HG03460 (cell line): ENCODE measurements at regions not wholly inside any gene's neighbourhood (a gene's known extent, or its start where the extent isn't known, plus 50 kb on each side); places are given as distances from the start of the nearest gene placed in this dataset.

Source experiments
- ATAC-seq: cut with Tn5 transposase; IDR thresholded peaks from one replicate; pipeline ENCODE4 v1.9.1; 2021; ENCODE audit not compliant: unreplicated experiment

GRCh38 chr10:105925045-105925785, 1239.3 kb downstream of the SORCS1 start:
- ATAC-seq: no peak

DNA sequence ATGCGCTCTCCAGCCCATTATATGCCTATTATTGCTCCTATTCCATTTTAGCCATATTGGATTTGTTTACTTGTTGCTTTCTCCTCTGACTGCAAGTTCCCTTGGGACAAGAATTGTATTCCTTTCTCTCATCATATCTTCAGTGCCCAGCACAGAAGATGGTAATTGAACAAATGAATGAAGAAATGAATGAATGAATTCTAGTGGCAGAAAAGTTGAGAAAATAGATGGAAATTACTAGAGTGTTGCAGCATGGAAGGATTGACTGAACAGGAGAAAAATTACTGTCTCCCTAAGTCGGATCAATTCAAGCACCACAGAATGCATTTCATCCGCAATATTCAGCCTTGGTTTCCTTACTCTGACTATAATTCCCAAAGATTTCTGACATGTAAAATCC, 1243.2 kb downstream of the SORCS1 start:
- no peak for ATAC-seq

- no peak for ATAC-seq
These were observed 1250.1 kb downstream of the SORCS1 start for GRCh38 chr10:105914432-105914831.

GRCh38 chr10:105908701-105909100, 1255.8 kb downstream of the SORCS1 start:
- no peak for ATAC-seq

DNA sequence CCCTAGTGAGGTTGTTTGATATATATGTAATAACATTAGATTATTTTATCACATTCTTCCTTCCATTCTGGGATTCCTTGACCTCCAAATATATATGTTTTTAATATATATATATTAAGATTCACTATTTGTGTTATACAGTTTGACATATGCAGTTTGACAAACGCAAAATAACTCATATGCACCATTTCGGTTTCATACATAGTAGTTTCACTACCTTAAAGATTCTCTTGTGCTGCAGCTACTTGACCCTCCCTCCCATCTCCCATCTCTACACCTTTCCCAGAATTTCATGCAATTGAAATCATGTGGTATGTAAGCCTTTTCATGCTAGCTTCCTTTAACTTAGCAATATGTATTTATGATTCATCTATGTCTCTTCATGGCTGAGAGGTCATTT, 1244.4 kb downstream of the SORCS3 start:
- no peak for ATAC-seq

DNA sequence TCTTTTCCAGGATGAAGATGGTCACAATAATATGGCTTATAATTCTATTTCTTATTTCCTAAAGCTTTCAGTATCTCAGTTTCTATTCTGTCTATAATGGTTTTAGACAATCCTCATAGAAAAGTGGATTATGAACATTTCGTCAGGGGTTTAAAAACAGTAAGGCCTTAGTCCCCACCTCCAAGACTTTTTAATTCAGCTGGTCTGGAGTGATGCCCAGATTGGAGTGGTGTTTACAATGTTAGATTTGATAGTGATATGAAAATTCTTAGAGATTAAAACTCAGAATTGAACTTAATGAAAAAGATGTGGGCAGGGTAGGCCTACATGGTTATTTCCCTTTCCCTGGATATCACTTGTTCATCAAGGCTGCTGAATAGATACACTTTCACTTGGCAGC, 1238.3 kb downstream of the SORCS3 start:
- ATAC-seq: no peak

- ATAC-seq: no peak
These were observed 1234.0 kb downstream of the SORCS3 start for GRCh38 chr10:105875050-105875449.

- no peak for ATAC-seq
These were observed 1231.6 kb downstream of the SORCS3 start for GRCh38 chr10:105872665-105873064.

DNA sequence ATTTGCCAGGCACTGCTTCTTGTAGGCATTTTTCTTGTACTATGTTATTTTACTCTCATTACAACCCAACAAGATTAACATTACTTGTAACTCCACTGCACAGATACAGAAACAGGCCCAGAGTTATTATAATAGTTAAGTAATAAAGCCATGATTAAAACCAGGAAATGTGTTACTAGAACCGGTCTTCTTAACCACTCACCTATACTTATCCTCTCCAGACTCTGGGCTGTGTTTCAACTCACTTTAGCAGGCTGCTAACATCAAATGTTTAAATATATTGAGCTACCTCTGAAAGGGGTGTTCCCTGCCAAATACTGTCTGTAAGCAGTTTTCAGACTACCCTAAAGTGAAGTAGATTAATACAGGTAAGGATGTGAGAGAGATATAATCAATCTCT, 1227.8 kb downstream of the SORCS3 start:
- no peak for ATAC-seq

- ATAC-seq: no peak
These were observed 1223.8 kb downstream of the SORCS3 start for GRCh38 chr10:105864854-105865253.

DNA sequence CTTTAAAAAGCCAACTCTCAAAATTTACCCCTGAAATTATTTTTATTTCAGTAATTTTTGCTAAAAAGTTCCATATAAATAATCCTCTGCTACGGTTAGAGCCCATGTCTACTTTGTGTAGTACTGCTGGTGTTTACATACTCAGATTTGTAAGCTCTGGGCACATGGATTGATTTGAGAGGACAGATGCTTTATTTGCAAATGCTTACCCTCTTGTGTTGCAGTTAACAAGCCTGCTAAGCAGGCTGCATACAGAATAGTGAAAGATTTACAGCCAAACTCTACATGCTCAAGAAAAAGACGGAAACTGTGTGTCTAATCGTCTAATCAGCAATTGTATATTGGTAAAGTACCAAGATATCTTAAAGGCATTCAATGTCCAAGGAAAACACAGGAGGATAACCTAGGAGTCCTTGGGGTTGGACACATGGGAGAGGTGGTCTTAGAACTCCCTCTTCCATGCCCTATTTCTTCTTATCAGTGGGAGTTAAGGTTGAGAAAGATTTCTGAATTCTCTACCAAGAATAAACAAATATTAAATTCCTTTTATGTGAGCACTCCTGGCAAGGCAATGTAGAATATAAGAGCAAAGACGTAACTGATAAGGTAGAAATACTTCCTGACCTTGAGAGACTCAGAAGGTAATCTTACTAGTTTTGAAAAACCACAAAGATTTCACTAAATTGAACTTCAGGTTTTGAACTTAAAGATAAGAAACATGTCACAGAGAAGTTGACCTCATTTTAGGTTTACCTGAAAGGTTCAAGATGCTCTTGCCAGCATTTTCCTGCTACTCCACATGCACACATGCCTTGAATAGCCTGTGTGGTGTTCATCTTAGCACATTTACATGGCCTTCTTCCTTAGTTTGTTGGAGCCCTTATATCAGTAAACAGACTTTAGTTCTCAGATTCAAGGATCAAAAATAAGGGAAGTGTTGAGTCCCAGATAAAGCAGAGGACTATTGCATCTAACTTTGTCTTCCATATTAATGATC, 1216.5 kb downstream of the SORCS3 start:
- no peak for ATAC-seq

DNA sequence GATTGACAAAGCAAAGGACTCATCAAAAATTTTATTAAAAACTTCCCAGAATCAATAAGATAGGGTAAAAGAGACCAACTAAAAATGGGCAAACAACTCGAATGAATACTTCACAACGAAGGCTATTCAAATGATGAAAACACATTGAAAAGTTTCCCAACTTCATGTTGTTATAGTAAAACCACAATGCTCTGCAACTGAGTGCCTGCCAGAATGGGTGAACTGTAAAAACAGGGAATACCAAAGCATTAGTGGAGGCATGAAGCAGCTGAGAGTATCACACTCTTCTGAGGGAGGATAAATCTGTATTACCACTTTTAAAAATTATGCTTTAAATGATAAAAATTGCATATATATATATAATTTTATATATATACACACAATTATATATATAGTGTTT, 1214.7 kb downstream of the SORCS3 start:
- no peak for ATAC-seq

DNA sequence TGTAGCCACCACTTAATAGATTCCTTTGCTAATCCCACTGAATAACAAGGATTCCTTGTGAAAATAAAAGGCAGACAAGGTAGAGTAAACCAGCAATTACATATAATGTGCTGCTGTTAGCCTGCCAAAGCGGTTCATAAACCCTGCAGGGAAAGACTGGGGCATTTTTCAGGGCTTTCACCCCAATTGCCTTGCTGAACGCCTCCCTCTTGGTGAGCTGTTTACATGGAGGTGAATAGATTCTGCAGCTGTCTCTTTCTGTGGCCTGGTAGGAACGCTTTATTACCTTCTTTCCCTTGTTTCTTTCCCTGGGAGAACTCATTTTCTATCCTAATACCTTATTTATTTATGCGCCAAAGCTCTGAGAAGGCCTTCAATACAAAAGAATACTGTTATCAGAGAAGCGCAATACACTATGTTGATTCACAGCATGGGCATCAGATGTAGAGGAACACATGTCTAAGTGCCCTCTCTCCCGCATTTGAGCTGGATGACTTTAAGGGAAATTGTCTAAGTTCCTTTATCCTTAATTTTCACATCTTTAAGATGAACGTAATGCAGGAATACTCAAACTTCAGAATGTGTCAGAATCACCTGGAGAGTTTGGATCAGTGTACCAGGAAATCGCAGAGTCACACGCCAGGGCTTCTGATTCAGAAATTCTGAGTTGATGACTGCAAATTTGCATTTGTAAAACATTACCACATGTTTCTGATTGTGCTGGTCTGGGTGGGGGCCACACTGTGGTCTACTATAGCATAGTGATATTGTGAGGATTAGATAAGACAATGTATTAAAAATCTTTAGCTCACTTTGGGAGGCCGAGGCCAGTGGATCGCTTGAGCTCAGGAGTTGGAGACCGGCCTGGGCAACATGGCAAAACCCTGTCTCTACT, 1203.8 kb downstream of the SORCS3 start:
- no peak for ATAC-seq

DNA sequence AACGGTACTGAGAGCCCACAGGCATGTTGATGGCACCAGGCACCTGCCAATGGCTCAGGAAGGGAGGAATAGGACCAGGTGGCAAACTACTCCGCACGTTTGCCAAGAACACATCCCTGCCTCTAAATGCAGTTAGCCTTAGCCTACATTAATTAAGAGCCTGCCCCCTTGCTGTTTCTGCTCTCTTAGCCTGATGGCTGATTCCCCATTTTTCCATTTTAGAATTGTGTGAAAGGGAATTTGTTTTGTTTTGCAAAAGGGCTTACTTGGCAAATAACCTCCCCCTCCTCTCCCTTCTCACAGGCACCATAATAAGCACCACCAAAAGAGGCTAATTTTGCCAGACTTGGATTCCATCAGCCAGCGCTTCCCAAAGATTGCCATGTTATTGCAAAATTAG, 1203.2 kb downstream of the SORCS3 start:
- no peak for ATAC-seq

DNA sequence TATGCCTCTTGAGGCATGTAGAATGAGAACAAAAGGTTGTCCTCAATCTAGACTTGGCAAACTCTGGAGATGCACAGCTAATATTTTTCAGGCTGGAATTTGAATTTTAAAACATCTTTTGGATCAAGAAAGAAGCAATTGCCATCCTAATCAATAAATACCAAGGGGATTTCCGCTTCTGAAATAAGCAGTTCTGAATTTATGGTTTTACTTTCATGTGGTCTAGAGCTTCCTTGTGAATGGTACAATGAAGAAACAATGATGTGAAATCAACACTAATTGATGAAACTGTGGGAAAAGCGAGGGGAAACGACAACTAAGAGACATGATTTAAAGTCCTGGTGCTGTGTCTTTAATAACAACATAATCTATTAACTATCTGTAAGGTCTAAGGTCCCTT, 1202.7 kb downstream of the SORCS3 start:
- ATAC-seq: no peak

DNA sequence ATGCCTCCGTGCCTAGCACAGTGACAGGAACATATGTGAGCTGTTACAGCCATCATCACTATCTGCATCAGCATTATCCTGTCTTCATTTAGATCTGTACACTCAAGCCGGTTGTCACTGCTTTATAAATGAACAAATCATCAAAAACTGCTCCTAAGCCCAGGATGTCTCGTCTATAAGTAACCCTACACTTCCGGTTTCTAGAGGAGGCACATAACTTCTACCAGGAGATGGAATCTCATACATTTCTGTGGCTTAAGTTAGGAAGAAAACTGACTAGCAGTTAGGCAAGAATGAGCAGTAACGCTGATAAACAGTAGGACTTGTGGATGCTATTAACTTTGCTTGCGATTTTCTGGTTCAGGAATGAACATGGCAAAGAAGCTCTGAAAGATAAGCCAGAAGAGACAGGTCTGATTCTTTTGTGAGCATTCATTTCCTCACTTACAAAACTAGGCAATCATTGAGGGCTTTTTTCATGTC, 1199.2 kb downstream of the SORCS3 start:
- ATAC-seq: no peak

DNA sequence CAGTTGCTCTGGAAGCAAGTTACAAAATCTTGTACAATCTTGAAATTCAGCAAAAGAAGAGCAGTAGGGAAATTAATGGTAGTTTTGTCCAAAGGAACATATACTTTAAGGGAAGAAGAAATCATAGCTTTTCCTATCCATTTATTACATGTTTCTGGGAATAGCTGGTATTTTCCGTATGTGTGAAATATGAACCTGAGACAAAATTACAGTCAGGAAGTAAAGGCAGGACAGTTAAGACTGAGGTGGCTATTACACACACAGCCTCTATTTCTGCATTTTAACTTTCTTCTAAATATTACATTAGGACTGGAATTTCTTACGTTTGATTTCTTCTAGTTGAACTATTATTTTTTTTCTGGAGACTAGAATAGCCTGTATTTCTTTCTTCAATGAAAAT, 1197.3 kb downstream of the SORCS3 start:
- ATAC-seq: no peak

DNA sequence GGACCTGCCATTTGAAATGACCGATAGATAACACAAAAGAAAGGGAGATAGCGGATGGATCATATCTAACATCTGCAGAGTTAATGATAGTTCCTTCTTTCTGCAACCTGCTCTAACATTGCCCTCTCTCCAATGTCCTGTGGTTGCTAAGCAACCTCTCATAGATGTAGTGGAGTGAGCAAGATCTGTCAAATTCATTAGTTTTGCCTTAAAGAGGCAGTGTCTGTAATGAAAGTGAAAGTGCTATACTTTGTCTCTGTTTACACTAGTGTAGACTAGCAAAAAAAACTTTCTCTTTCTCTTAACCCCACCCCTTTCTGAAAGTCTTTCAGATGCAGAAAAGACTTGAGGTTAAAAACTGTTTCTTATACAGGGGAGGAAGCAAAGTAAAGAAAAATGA, 1196.9 kb downstream of the SORCS3 start:
- peak; percentile 94 for ATAC-seq

DNA sequence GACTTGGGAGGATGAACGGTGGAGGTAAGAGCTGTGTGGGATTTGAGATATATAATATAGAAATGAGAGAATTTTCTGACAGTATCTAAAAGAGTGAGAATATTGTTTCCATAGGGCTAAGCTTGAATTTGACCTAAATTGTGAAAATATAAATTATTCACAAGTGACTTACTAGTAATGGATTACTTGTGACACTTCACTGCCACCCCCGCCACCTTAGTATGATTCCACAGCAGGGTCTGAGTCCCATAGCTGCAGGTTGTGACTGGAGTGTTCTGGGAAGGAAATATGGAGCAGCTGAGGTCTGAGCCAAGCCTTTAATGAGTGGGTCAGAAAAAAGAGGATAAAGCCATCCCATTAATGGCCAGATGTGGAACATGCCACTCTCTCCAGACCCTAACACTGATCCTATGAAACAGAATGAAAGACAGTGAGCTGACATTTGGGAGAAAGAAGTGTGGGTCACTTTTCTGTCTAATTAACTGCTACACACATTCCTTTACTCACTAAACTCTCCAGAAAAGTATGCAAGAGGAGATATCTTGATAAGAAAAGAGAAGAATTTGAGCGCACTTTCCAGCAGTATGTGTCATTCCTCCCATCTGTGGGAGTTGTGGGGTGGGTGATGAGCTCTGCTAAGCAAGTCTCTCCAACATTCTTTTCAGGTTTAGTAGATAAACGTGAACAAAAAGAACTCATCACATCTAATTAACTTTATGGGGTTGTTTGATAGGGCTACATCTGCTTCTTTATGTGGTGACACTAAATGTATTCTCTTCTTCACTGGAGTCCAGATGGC, 1193.4 kb downstream of the SORCS3 start:
- no peak for ATAC-seq

DNA sequence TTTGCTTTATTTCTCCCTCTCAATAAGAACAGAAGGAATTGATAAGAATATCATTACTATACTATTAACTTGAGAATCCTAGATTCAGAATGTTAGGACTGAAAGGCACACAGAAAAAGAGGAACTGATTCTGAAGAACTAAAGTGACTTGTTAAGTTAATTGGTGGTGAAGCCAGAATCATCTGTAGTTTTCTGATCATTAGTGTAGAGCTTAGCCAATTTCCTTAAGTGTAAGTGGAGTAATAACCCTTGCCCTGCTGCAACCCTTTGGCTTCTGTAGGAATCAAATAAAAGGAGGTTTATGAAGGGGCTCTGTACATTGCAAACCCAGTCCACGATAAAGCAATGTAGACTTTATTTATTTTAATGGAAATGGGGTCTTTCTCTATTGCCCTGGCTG, 1186.0 kb downstream of the SORCS3 start:
- no peak for ATAC-seq
